ENCODE measurements at regions not wholly inside any gene's neighbourhood (a gene's known extent, or its start where the extent isn't known, plus 50 kb on each side); places are given as distances from the start of the nearest gene placed in this dataset.

DNA sequence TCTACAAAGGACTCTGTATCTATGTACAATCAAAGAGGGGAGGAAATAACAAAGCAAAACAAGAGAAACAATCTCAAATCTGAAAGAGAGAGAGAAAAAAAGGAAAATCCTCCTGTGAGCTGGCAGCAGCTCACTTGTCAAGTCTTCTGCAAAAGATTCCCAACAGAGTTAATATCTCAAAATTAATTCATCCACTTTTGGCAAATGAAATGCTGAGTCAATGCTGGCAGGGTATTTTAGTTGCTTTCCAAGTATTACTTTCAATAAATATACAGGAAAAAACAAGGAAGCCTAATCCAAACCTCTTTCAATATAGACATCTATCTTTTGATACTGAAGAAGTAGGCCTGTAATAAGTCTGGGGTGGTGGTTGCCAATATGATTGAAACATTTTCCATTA lies 613.9 kb upstream of the NEGR1 start:
- TF ChIP-seq CTCF (conservative IDR thresholded peaks at IDR 0.05; ENCODE audit: low read depth, low read length) = no peak
- DNase-seq (ENCODE audit: low read depth) = no peak
- no peak overlapping the region for H3K4me3 ChIP-seq (ENCODE audit: low read length)

DNA sequence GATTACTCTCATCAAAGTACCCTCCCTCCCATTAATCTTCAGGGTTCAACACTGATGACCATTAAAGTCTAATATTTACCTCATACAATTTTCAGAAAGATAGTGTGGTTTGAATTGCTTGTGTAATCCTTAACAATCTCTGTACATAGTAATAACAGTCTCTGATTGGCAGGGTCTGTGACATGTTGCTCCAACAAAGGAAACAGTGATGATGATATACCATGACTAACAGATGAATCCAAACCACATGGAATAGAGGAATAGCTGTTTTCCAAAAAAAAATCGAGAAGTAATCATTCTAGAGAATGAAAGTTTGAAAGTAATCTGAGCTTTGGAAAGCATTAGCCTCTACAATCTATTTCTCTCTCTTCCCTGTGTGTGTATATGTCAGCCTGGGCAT lies 610.1 kb upstream of the NEGR1 start:
- TF ChIP-seq CTCF (conservative IDR thresholded peaks at IDR 0.05; ENCODE audit: low read depth, low read length) = no peak
- no peak for DNase-seq (ENCODE audit: low read depth)
- no peak overlapping the region for H3K4me3 ChIP-seq (ENCODE audit: low read length)

DNA sequence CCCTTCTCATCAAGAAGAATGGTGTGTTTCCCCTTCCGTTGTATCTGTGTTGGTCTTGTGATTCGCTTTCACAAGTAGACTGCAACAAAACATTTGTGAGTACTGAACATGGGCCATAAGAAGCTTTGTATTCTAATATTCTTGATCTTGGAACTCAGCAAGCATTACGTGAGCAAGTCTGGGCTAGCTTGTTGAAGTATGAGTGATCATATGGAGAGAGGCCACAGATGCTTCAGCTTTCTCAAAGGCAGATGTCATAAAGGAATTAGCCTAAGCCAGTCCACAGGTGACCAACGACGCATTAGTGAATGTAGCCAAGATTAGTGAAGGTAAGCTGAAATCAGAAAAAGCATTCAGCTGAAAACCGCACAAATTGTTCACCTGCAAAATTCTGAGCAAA lies 609.6 kb upstream of the NEGR1 start:
- no peak for TF ChIP-seq CTCF (conservative IDR thresholded peaks at IDR 0.05; ENCODE audit: low read depth, low read length)
- DNase-seq (ENCODE audit: low read depth) = no peak
- H3K4me3 ChIP-seq (ENCODE audit: low read length) = no peak overlapping the region

GRCh38 chr1:72885841-72886240 lies 603.5 kb upstream of the NEGR1 start:
- DNase-seq (ENCODE audit: low read depth) = no peak
- TF ChIP-seq CTCF (conservative IDR thresholded peaks at IDR 0.05; ENCODE audit: low read depth, low read length) = no peak
- no peak overlapping the region for H3K4me3 ChIP-seq (ENCODE audit: low read length)

GRCh38 chr1:72885017-72885416 lies 602.7 kb upstream of the NEGR1 start:
- no peak for TF ChIP-seq CTCF (conservative IDR thresholded peaks at IDR 0.05; ENCODE audit: low read depth, low read length)
- DNase-seq (ENCODE audit: low read depth) = no peak
- no peak overlapping the region for H3K4me3 ChIP-seq (ENCODE audit: low read length)

DNA sequence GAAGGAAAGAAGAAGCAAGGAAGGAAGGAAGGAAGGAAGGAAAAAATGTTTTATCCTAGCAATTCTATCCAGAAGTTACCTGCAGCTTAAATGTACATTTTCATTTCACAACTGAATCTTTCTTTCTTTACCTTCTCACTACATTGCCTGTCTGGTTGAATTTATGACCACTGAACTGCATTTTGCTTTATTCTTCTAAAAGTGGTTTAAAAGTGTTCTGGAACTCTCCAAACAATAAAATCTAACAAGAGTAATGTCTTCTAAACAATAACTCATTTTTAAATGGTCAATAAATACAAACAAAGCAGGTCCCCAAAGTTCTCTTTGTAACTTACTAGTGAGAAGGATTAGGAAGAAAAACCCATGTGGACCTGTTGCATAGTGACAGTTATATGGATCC lies 587.5 kb upstream of the NEGR1 start:
- no peak for DNase-seq (ENCODE audit: low read depth)
- no peak for TF ChIP-seq CTCF (conservative IDR thresholded peaks at IDR 0.05; ENCODE audit: low read depth, low read length)
- H3K4me3 ChIP-seq (ENCODE audit: low read length) = no peak overlapping the region

DNA sequence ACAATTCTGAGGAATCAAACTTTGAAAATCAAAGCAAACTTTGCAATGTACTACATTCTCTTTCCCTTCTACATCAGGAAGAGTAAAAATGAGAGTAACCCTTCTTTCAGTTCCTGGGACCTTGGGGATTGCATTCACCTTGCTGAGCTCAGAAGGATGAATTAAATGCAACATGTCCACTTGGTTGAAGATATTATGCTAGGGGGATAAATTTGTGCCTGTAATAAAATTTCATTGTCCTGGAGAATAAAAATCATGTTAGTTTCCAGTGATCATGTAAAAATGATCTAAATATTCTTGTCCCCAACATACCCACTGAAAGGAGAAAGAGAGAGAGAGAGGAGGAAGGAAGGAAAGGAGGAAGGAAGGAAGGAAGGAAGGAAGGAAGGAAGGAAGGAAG lies 587.1 kb upstream of the NEGR1 start:
- TF ChIP-seq CTCF (conservative IDR thresholded peaks at IDR 0.05; ENCODE audit: low read depth, low read length) = no peak
- no peak overlapping the region for H3K4me3 ChIP-seq (ENCODE audit: low read length)
- DNase-seq (ENCODE audit: low read depth) = no peak

Data from retinal pigment epithelial cell (primary cell).